ENCODE measurements at regions not wholly inside any gene's neighbourhood (a gene's known extent, or its start where the extent isn't known, plus 50 kb on each side); places are given as distances from the start of the nearest gene placed in this dataset.

DNA sequence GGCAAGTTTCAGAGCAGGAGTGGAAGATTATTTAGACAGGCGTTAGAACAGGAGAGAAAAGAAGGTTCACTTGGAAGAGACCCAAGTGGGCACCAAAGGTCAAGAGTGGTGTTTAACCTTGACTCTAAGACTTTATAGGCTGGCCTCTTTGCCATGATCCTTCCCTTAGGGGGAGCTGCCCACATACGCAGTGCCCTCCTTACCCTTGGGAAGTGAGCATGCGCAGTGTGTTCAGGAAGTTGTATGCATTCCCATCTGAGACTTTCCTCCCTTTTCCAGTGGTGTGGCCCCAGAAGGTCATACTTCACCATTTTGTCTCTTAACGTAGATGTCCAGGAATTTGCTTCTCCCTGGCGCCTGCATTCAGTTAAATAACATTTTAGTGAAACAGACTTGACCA lies 95.8 kb downstream of the CXCL12 start:
- intact Hi-C loops (cut with DNase I): no loop called here
- Histone ChIP-seq H3K27me3 (no peaks in the 10 kb centered on the region), H3K27ac (no peak overlapping the region)

DNA sequence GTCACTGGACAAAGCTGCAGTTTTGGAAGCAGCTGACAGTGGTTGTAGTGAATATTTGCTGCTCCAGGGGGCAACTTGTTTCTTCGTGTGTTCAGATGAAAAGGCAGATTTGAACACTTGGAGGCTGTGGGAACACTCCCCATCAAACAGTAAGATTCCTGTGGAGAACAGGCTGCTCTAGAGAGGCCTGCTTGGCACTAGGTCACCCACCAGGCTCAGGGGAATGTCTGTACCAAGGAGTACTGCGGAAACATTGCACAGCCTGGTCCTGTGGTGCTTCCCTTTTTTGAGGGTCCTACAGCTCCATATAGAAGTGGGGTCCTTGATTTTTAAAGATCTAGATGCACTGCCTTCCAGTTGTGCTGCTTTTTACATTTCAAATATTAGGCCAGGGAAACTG lies 97.5 kb downstream of the CXCL12 start:
- Histone ChIP-seq H3K27me3 (no peaks in the 10 kb centered on the region), H3K4me3 (no peak overlapping the region), H3K27ac (no peak overlapping the region), H3K36me3 (no peaks in the 10 kb centered on the region), H3K9me3 (no peaks in the 10 kb centered on the region), H3K9ac (ENCODE audit: low read depth in 2 of 2, low read length in 2 of 2) (no peak overlapping the region), H3K4me1 (no peaks in the 10 kb centered on the region)
- no peak for DNase-seq
- intact Hi-C loops (cut with DNase I): no loop called here
- TF ChIP-seq, protein P1, sequence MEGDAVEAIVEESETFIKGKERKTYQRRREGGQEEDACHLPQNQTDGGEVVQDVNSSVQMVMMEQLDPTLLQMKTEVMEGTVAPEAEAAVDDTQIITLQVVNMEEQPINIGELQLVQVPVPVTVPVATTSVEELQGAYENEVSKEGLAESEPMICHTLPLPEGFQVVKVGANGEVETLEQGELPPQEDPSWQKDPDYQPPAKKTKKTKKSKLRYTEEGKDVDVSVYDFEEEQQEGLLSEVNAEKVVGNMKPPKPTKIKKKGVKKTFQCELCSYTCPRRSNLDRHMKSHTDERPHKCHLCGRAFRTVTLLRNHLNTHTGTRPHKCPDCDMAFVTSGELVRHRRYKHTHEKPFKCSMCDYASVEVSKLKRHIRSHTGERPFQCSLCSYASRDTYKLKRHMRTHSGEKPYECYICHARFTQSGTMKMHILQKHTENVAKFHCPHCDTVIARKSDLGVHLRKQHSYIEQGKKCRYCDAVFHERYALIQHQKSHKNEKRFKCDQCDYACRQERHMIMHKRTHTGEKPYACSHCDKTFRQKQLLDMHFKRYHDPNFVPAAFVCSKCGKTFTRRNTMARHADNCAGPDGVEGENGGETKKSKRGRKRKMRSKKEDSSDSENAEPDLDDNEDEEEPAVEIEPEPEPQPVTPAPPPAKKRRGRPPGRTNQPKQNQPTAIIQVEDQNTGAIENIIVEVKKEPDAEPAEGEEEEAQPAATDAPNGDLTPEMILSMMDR (IDR thresholded peaks at IDR 0.05): no peak

More for the DNA sequence above, 95.8 kb downstream of the CXCL12 start:
- H3K9me3 ChIP-seq: no peaks in the 10 kb centered on the region
- TF ChIP-seq, protein P1 (IDR thresholded peaks at IDR 0.05): no peak
- H3K9ac ChIP-seq (ENCODE audit: low read depth in 2 of 2, low read length in 2 of 2): no peak overlapping the region
- H3K4me3 ChIP-seq: no peak overlapping the region
- DNase-seq: no peak
- H3K36me3 ChIP-seq: no peaks in the 10 kb centered on the region
- H3K4me1 ChIP-seq: no peaks in the 10 kb centered on the region

DNA sequence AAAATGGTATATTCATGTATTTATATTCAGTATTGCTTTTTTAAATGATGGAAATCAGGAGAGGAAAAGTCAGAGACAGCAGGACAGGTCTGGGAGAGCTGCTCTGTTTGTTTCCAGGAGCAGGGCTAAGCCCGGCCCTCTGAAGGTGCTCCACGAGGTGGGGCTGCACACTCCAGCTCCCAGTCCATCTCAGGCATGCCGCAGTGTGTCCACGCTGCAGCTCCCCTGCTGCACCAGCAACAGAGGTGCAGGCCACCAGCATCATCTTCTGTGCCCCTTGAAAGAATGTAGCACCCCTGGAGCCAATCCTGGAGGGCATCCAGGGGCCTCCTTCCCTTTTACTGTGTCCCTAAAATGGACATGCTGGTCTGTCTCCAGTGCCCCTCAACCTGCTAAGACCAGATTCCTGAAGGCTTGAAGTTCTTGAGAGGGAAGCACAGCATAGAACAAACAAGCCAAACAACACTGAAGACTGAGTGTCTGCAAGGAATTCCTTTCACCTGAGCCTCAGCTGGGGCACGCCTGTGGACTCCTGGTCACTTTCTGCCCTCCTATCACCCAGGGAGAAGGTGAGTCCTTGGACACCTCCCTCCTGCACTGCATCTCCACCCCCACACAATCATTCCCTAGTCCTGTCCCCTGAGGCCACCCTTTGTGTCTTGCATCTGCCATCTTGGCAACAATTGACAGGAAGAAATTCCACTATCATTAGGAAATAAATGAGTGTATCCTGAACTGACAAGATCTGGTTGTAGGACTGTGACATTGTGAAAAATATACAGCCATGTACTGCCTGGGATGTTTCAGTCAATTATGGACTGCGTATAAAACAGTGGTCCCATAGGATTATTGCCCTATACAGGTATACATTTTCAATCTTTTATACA lies 100.5 kb downstream of the CXCL12 start:
- TF ChIP-seq, protein P1 (IDR thresholded peaks at IDR 0.05): no peak
- H3K27ac ChIP-seq: no peak overlapping the region
- no peaks in the 10 kb centered on the region for H3K9me3 ChIP-seq
- no peak overlapping the region for H3K4me3 ChIP-seq
- intact Hi-C loops (cut with DNase I): no loop called here
- H3K9ac ChIP-seq (ENCODE audit: low read depth in 2 of 2, low read length in 2 of 2): no peak overlapping the region
- no peaks in the 10 kb centered on the region for H3K4me1 ChIP-seq
- no peaks in the 10 kb centered on the region for H3K36me3 ChIP-seq
- H3K27me3 ChIP-seq: no peaks in the 10 kb centered on the region
- DNase-seq: no peak

DNA sequence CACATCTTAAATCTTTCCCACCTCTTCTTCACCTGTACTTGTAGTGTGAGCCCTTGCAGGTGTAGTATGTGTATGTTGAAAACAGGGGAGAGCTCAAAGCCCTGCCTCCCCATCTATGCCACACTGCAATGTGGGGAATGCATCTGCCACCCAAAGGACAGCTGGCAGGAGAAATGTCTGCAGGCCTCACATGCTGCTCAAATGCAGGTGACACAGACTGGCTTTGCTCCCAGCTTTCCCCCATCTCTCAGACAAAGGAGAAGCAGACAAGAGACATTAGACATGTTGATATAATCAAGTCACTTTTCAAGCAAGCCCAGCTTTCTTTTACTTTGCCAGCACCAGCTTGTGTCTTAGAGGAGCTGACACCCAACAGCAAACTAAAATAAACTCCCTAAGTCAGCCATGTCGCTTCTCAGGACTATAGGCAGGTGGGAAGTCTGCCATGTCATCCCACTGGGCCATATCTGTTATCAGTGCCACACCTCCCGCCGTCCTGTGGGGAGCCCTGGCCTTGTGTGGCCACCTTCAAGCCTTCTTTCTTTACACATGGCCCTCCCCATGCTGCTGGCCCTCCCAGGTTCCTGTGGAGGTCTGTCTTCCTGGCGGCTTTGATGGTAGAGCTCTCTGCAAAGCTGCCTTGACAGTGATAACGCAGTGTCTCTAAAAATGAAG lies 102.1 kb downstream of the CXCL12 start:
- H3K36me3 ChIP-seq: no peaks in the 10 kb centered on the region
- intact Hi-C loops (cut with DNase I): no loop called here
- H3K27ac ChIP-seq: no peak overlapping the region
- no peak overlapping the region for H3K9ac ChIP-seq (ENCODE audit: low read depth in 2 of 2, low read length in 2 of 2)
- no peaks in the 10 kb centered on the region for H3K4me1 ChIP-seq
- H3K27me3 ChIP-seq: no peaks in the 10 kb centered on the region
- H3K4me3 ChIP-seq: no peak overlapping the region
- no peak for DNase-seq
- no peaks in the 10 kb centered on the region for H3K9me3 ChIP-seq
- TF ChIP-seq, protein P1 (IDR thresholded peaks at IDR 0.05): no peak

DNA sequence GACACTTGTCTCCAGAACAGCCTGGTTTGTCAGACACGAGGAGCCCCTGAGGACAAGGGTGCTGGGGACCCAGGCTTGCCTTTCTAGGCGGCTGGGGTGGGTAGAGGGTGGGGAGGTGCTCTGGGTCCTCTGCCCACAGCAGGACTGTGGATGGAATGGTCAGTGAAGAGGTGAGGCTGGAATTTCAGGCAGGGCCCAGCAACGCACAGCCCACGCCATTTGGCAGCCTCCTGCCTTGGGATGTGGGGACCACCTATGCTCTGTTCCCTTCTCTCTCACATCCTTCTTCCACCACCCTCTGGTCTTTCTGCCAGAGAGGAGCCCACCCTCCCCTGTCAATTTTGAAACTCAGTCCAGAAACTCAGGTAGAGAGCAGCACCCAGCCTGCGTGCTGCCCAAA lies 103.2 kb downstream of the CXCL12 start:
- no peak overlapping the region for H3K9ac ChIP-seq (ENCODE audit: low read depth in 2 of 2, low read length in 2 of 2)
- no peaks in the 10 kb centered on the region for H3K27me3 ChIP-seq
- no peak for DNase-seq
- H3K4me1 ChIP-seq: no peaks in the 10 kb centered on the region
- H3K9me3 ChIP-seq: no peaks in the 10 kb centered on the region
- intact Hi-C loops (cut with DNase I): no loop called here
- no peak overlapping the region for H3K27ac ChIP-seq
- TF ChIP-seq, protein P1 (IDR thresholded peaks at IDR 0.05): no peak
- H3K4me3 ChIP-seq: no peak overlapping the region
- H3K36me3 ChIP-seq: no peaks in the 10 kb centered on the region
